ENCODE measurements at regions not wholly inside any gene's neighbourhood (a gene's known extent, or its start where the extent isn't known, plus 50 kb on each side); places are given as distances from the start of the nearest gene placed in this dataset.

- H3K4me1 Mint-ChIP-seq (ENCODE audit: low read depth, unreplicated experiment), result peaks cover 16% of the 10 kb centered on the region
- H3K27me3 Mint-ChIP-seq (ENCODE audit: unreplicated experiment), result peaks cover 17% of the 10 kb centered on the region
- peaks cover 6% of the 10 kb centered on the region for H3K9me3 Mint-ChIP-seq (ENCODE audit: unreplicated experiment)
- no peak for DNase-seq
- no peak overlapping the region for H3K27ac Mint-ChIP-seq (ENCODE audit: unreplicated experiment)
- H3K36me3 Mint-ChIP-seq (ENCODE audit: unreplicated experiment), result no peaks in the 10 kb centered on the region
- TF ChIP-seq CTCF (IDR thresholded peaks at IDR 0.05; ENCODE audit: partially characterized antibody, unreplicated experiment), result no peak
- H3K4me3 Mint-ChIP-seq (ENCODE audit: unreplicated experiment), result no peak overlapping the region
These were observed 202.9 kb downstream of the NDUFA10 start for GRCh38 chr2:239822146-239822831.

- no peaks in the 10 kb centered on the region for H3K36me3 Mint-ChIP-seq (ENCODE audit: unreplicated experiment)
- peaks cover 16% of the 10 kb centered on the region for H3K4me1 Mint-ChIP-seq (ENCODE audit: low read depth, unreplicated experiment)
- no peak for DNase-seq
- no peak overlapping the region for H3K27ac Mint-ChIP-seq (ENCODE audit: unreplicated experiment)
- no peak overlapping the region for H3K4me3 Mint-ChIP-seq (ENCODE audit: unreplicated experiment)
- H3K27me3 Mint-ChIP-seq (ENCODE audit: unreplicated experiment), result peaks cover 17% of the 10 kb centered on the region
- TF ChIP-seq CTCF (IDR thresholded peaks at IDR 0.05; ENCODE audit: partially characterized antibody, unreplicated experiment), result no peak
- H3K9me3 Mint-ChIP-seq (ENCODE audit: unreplicated experiment), result peaks cover 4% of the 10 kb centered on the region
These were observed 203.5 kb downstream of the NDUFA10 start for GRCh38 chr2:239821694-239822075.

- Mint-ChIP-seq H3K36me3 (ENCODE audit: unreplicated experiment) (no peaks in the 10 kb centered on the region), H3K27ac (ENCODE audit: unreplicated experiment) (peak overlapping the region; percentile 33), H3K27me3 (ENCODE audit: unreplicated experiment) (peaks cover 14% of the 10 kb centered on the region)
These were observed 204.1 kb downstream of the NDUFA10 start for GRCh38 chr2:239820836-239821693.

GRCh38 chr2:239819974-239820555 lies 205.1 kb downstream of the NDUFA10 start:
- Mint-ChIP-seq H3K27ac (ENCODE audit: unreplicated experiment) (no peak overlapping the region), H3K4me3 (ENCODE audit: unreplicated experiment) (no peak overlapping the region), H3K9me3 (ENCODE audit: unreplicated experiment) (peaks cover 5% of the 10 kb centered on the region), H3K27me3 (ENCODE audit: unreplicated experiment) (peaks cover 14% of the 10 kb centered on the region), H3K36me3 (ENCODE audit: unreplicated experiment) (no peaks in the 10 kb centered on the region), H3K4me1 (ENCODE audit: low read depth, unreplicated experiment) (peaks cover 16% of the 10 kb centered on the region)
- peak; percentile 9 for DNase-seq
- no peak for TF ChIP-seq CTCF (IDR thresholded peaks at IDR 0.05; ENCODE audit: partially characterized antibody, unreplicated experiment)

More at GRCh38 chr2:239820836-239821693, 204.1 kb downstream of the NDUFA10 start:
- Mint-ChIP-seq H3K9me3 (ENCODE audit: unreplicated experiment) (peaks cover 5% of the 10 kb centered on the region), H3K4me3 (ENCODE audit: unreplicated experiment) (peak overlapping the region; percentile 5), H3K4me1 (ENCODE audit: low read depth, unreplicated experiment) (peaks cover 16% of the 10 kb centered on the region)
- peak; percentile 28 for DNase-seq
- TF ChIP-seq CTCF (IDR thresholded peaks at IDR 0.05; ENCODE audit: partially characterized antibody, unreplicated experiment), result no peak
